HCT116 (cell line): ENCODE measurements at regions not wholly inside any gene's neighbourhood (a gene's known extent, or its start where the extent isn't known, plus 50 kb on each side); places are given as distances from the start of the nearest gene placed in this dataset.

Source experiments
- ATAC-seq: fragments of 200-7000 bp; cut with Tn5 transposase; 2 replicates; pipeline ENCODE4 v1.9.1; 2020; ENCODE audit warnings: mild to moderate bottlenecking, moderate library complexity
- BruUV-seq: library from RNA; stranded (reverse); fragments of 400-500 nt; replicated peaks from 2 replicates; lab custom pipeline; 2021; lab: Mats Ljungman, UMichigan
- CTCF ChIA-PET: fragments of 300-600 bp; sonication (Branson Sonifier 250); formaldehyde crosslinking; loops from one replicate; lab custom pipeline; 2021; ENCODE audit warnings: antibody characterized with exemption; lab: Charles Lee
- POLR2A ChIA-PET: fragments of 300-600, 350-600 bp; sonication (Branson Sonifier 250); formaldehyde crosslinking; loops from one replicate; lab custom pipeline; 2021; ENCODE audit warnings: antibody characterized with exemption; lab: Charles Lee
- RAD21 ChIA-PET, 2 experiments: fragments of 300-600 bp; sonication (Branson Sonifier 250); formaldehyde crosslinking; loops; one replicate each; lab custom pipeline; 2023; ENCODE audit warnings: low total read pairs in 2 of 2; ENCODE audit not compliant: uncharacterized antibody in 2 of 2, unreplicated experiment in 2 of 2, low non-redundant PET in 1 of 2; lab: Charles Lee
- DNase-seq: peaks from one replicate; pipeline ENCODE4 v3.0.0-alpha.2; 2010; ENCODE audit warnings: low read depth, low spot score
- H2AFZ ChIP-seq: fragments of 200-600 bp; shearing (Covaris generic), sonication (generic); 2 replicates; pipeline ENCODE4 v1.6.1; 2017; ENCODE audit warnings: low read depth, mixed run types, mixed read lengths, antibody characterized with exemption, low read length; ENCODE audit not compliant: poor library complexity, severe bottlenecking
- H3K27ac ChIP-seq: 2 replicates; pipeline ENCODE4 v1.5.1; 2012; ENCODE audit warnings: low read depth, low read length
- H3K27me3 ChIP-seq: fragments of 200-600 bp; sonication (generic); 2 replicates; pipeline ENCODE4 v1.6.1; 2016; ENCODE audit warnings: mixed run types, low read length, mixed read lengths; ENCODE audit not compliant: insufficient read depth
- H3K36me3 ChIP-seq, 2 experiments: fragments of 200-500 bp in 1 of 2; fragments of 200-600 bp in 1 of 2; sonication (Bioruptor generic) in 1 of 2; sonication (generic) in 1 of 2; 2 replicates each; pipeline versions ENCODE4 v1.5.1 to v1.6.1; 2014 to 2016; ENCODE audit warnings: low read length in 2 of 2, inconsistent platforms in 1 of 2, mixed read lengths in 1 of 2, mixed run types in 1 of 2; ENCODE audit not compliant: insufficient read depth in 2 of 2, control insufficient read depth in 1 of 2
- H3K4me1 ChIP-seq, 2 experiments: fragments of 200-600 bp in 1 of 2; sonication (generic) in 1 of 2; 2 replicates each; pipeline versions ENCODE4 v1.5.1 to v1.6.1; 2012 to 2017; ENCODE audit warnings: low read length in 2 of 2, inconsistent platforms in 1 of 2, mild to moderate bottlenecking in 1 of 2, mixed read lengths in 1 of 2, mixed run types in 1 of 2, moderate library complexity in 1 of 2; ENCODE audit not compliant: insufficient read depth in 2 of 2, control insufficient read depth in 1 of 2
- H3K4me2 ChIP-seq: fragments of 200-600 bp; sonication (generic); 2 replicates; pipeline ENCODE4 v1.6.1; 2017; ENCODE audit warnings: mixed run types, low read length, mixed read lengths
- H3K4me3 ChIP-seq, 2 experiments: fragments of 200-600 bp in 1 of 2; sonication (generic) in 1 of 2; replicated peaks in 1 of 2; 2 replicates each; pipeline ENCODE4 v1.5.1; 2011 to 2016; ENCODE audit warnings: low read length in 2 of 2, control low read depth in 1 of 2, low read depth in 1 of 2, mild to moderate bottlenecking in 1 of 2, mixed read lengths in 1 of 2, mixed run types in 1 of 2
- H3K79me2 ChIP-seq: fragments of 200-600 bp; sonication (generic); 2 replicates; pipeline ENCODE4 v1.6.1; 2017; ENCODE audit warnings: mild to moderate bottlenecking, mixed run types, low read length, moderate library complexity, mixed read lengths; ENCODE audit not compliant: insufficient read depth
- H3K9ac ChIP-seq: fragments of 200-600 bp; sonication (generic); 2 replicates; pipeline ENCODE4 v1.6.1; 2016; ENCODE audit warnings: low read length, mixed read lengths
- H3K9me2 ChIP-seq: fragments of 200-600 bp; sonication (generic), shearing (Covaris generic); 2 replicates; pipeline ENCODE4 v1.6.1; 2017; ENCODE audit warnings: mixed run types, mild to moderate bottlenecking, moderate library complexity; ENCODE audit not compliant: insufficient read depth
- H3K9me3 ChIP-seq, 2 experiments: fragments of 200-500 bp in 1 of 2; fragments of 200-600 bp in 1 of 2; sonication (Bioruptor generic) in 1 of 2; sonication (generic) in 1 of 2; 2 replicates each; pipeline ENCODE4 v1.6.1; 2014 to 2017; ENCODE audit warnings: low read length in 2 of 2, mixed read lengths in 2 of 2, inconsistent platforms in 1 of 2, low read depth in 1 of 2, mild to moderate bottlenecking in 1 of 2, mixed run types in 1 of 2, moderate library complexity in 1 of 2; ENCODE audit not compliant: control insufficient read depth in 1 of 2, insufficient read depth in 1 of 2
- H4K20me1 ChIP-seq: fragments of 200-600 bp; sonication (generic), shearing (Covaris generic); 2 replicates; pipeline ENCODE4 v1.6.1; 2017; ENCODE audit warnings: mixed run types, mild to moderate bottlenecking, moderate library complexity; ENCODE audit not compliant: insufficient read depth
- ATF3 ChIP-seq: IDR thresholded peaks from 2 replicates; pipeline ENCODE4 v1.6.1; 2012
- CBX3 ChIP-seq: IDR thresholded peaks from 2 replicates; pipeline ENCODE4 v1.6.1; 2012; ENCODE audit warnings: low read depth
- CEBPB ChIP-seq: IDR thresholded peaks from 2 replicates; pipeline ENCODE4 v1.6.1; 2012; ENCODE audit warnings: low read depth
- CTCF ChIP-seq, 3 experiments: fragments of 200-600 bp in 1 of 3; sonication (generic) in 1 of 3; IDR thresholded peaks in 2 of 3; conservative IDR thresholded peaks in 1 of 3; 2 replicates each; pipeline ENCODE4 v1.5.1; 2012 to 2017; ENCODE audit warnings: low read depth in 2 of 3, low read length in 2 of 3, antibody characterized with exemption in 1 of 3, borderline replicate concordance in 1 of 3, control low read depth in 1 of 3, mild to moderate bottlenecking in 1 of 3, mixed read lengths in 1 of 3, mixed run types in 1 of 3, moderate library complexity in 1 of 3; ENCODE audit not compliant: insufficient read depth in 1 of 3
- EGR1 ChIP-seq: IDR thresholded peaks from 2 replicates; pipeline ENCODE4 v1.6.1; 2012; ENCODE audit warnings: low read depth
- ELF1 ChIP-seq: IDR thresholded peaks from 2 replicates; pipeline ENCODE4 v1.6.1; 2012; ENCODE audit warnings: low read depth, borderline replicate concordance
- EZH2 ChIP-seq: fragments of 200-600 bp; sonication (generic); IDR thresholded peaks from 2 replicates; pipeline ENCODE4 v1.6.1; 2017; ENCODE audit warnings: antibody characterized with exemption, mixed run types
- FOSL1 ChIP-seq: IDR thresholded peaks from 2 replicates; pipeline ENCODE4 v1.6.1; 2012; ENCODE audit warnings: low read depth
- JUND ChIP-seq: IDR thresholded peaks from 2 replicates; pipeline ENCODE4 v1.6.1; 2012
- POLR2AphosphoS5 ChIP-seq: IDR thresholded peaks from 2 replicates; pipeline ENCODE4 v1.6.1; 2011; ENCODE audit warnings: mild to moderate bottlenecking, low read depth, low read length, moderate library complexity
- REST ChIP-seq: IDR thresholded peaks from 2 replicates; pipeline ENCODE4 v1.6.1; 2012; ENCODE audit warnings: low read depth
- SIN3A ChIP-seq: IDR thresholded peaks from 2 replicates; pipeline ENCODE4 v1.6.1; 2012; ENCODE audit warnings: low read depth
- SP1 ChIP-seq: IDR thresholded peaks from 2 replicates; pipeline ENCODE4 v1.6.1; 2012; ENCODE audit warnings: low read depth
- YY1 ChIP-seq: IDR thresholded peaks from 2 replicates; pipeline ENCODE4 v1.6.1; 2011; ENCODE audit warnings: low read length, low read depth, moderate library complexity, mild to moderate bottlenecking; ENCODE audit not compliant: insufficient replicate concordance; ENCODE audit errors: extremely low read depth
- ZBTB33 ChIP-seq: IDR thresholded peaks from 2 replicates; pipeline ENCODE4 v1.6.1; 2011; ENCODE audit warnings: mild to moderate bottlenecking, low read length, moderate library complexity; ENCODE audit not compliant: insufficient replicate concordance; ENCODE audit errors: extremely low read depth
- ZFX ChIP-seq: fragments of 450-650 bp; IDR thresholded peaks from 2 replicates; pipeline ENCODE4 v1.6.1; 2017
- intact Hi-C: fragments of 100-400 bp; cut with micrococcal nuclease; formaldehyde crosslinking; loops from 2 replicates; pipeline ENCODE4 v1.10.0; 2022

- no peak overlapping the region for H3K4me3 ChIP-seq
- no peaks in the 10 kb centered on the region for H3K9me3 ChIP-seq
- no peaks in the 10 kb centered on the region for H4K20me1 ChIP-seq
- CTCF ChIA-PET, result no interaction called here
- no peak overlapping the region for H2AFZ ChIP-seq
- RAD21 ChIA-PET, result no interaction called here
- ATAC-seq, result no peak
- no peaks in the 10 kb centered on the region for H3K79me2 ChIP-seq
- POLR2A ChIA-PET, result interaction anchor here (0.9 to 1.8 kb wide), 2 partner anchors 181 to 182 kb away, joined by 3 to 4 read pairs; partner anchors contain the start of gene FOXO3
- no TSS peak for BruUV-seq
- no peaks in the 10 kb centered on the region for H3K36me3 ChIP-seq
- 0 out of 2 replicates have a peak overlapping the region, but pooled peaks have one; percentile 13 for H3K9ac ChIP-seq
- H3K4me1 ChIP-seq, result peaks cover 21 to 52% of the 10 kb centered on the region in 2 experiments
- no peak for TF ChIP-seq CBX3
- no peak for TF ChIP-seq POLR2AphosphoS5
- TF ChIP-seq CTCF (IDR thresholded peaks at IDR 0.05 in 2 of 3, conservative IDR thresholded peaks at IDR 0.05 in 1 of 3; ENCODE audit: borderline replicate concordance in 1 of 3, insufficient read depth in 1 of 3, low read depth in 2 of 3, low read length in 2 of 3), result no peak
- TF ChIP-seq CEBPB, result no peak
- TF ChIP-seq ZBTB33, result no peak
- TF ChIP-seq FOSL1, result no peak
- TF ChIP-seq ZFX, result no peak
- TF ChIP-seq ATF3, result no peak
- no peak for TF ChIP-seq JUND
- TF ChIP-seq SIN3A, result no peak
- no peak for TF ChIP-seq YY1
- TF ChIP-seq ELF1, result no peak
- no peak for TF ChIP-seq EGR1
- TF ChIP-seq EZH2, result no peak
- no peak for TF ChIP-seq REST
- no peak for TF ChIP-seq SP1
- peak overlapping the region; percentile 20; the same call in 1 of the 2 replicates for H3K4me2 ChIP-seq
- no peak overlapping the region for H3K27ac ChIP-seq
- intact Hi-C loops, result no loop called here
- DNase-seq, result no peak
- H3K9me2 ChIP-seq, result no peaks in the 10 kb centered on the region
- H3K27me3 ChIP-seq, result no peaks in the 10 kb centered on the region
Measured at GRCh38 chr6:108741331-108741989, 106.8 kb upstream of the ARMC2 start.
